SK-N-MC (cell line): ENCODE measurements at regions not wholly inside any gene's neighbourhood (a gene's known extent, or its start where the extent isn't known, plus 50 kb on each side); places are given as distances from the start of the nearest gene placed in this dataset.

Experiments
- DNase-seq: peaks from one replicate; pipeline ENCODE4 v3.0.0-alpha.2; 2011; ENCODE audit warnings: low read depth, low spot score
- H3K27ac ChIP-seq: fragments of 200-600 bp; sonication (generic); 2 replicates; pipeline ENCODE4 v1.5.1; 2016; ENCODE audit warnings: mixed run types
- H3K36me3 ChIP-seq: fragments of 200-600 bp; sonication (generic); 2 replicates; pipeline ENCODE4 v1.6.1; 2017; ENCODE audit warnings: antibody characterized with exemption, low read length, mixed read lengths; ENCODE audit not compliant: insufficient read depth
- H3K4me3 ChIP-seq: fragments of 200-600 bp; sonication (generic); 2 replicates; pipeline ENCODE4 v1.5.1; 2016
- H3K9ac ChIP-seq: fragments of 200-600 bp; sonication (generic); 2 replicates; pipeline ENCODE4 v1.8.0; 2017; ENCODE audit warnings: mixed run types, mixed read lengths; ENCODE audit not compliant: insufficient read length
- H3K9me3 ChIP-seq: fragments of 200-600 bp; sonication (generic); 2 replicates; pipeline ENCODE4 v1.6.1; 2017; ENCODE audit warnings: low read depth, mild to moderate bottlenecking, antibody characterized with exemption, low read length, moderate library complexity, mixed read lengths
- EZH2 ChIP-seq: fragments of 200-600 bp; sonication (generic); IDR thresholded peaks from one replicate; pipeline ENCODE4 v1.6.1; 2017; ENCODE audit warnings: antibody characterized with exemption
- FOXP2 ChIP-seq: optimal IDR thresholded peaks from 2 replicates; pipeline ENCODE3; 2011; ENCODE audit warnings: mild to moderate bottlenecking, moderate library complexity; ENCODE audit not compliant: insufficient read depth; ENCODE audit errors: extremely low read length, control extremely low read depth
- POLR2AphosphoS5 ChIP-seq: IDR thresholded peaks from 2 replicates; pipeline ENCODE4 v1.6.1; 2012; ENCODE audit warnings: mild to moderate bottlenecking, low read depth, low read length, borderline replicate concordance

DNA sequence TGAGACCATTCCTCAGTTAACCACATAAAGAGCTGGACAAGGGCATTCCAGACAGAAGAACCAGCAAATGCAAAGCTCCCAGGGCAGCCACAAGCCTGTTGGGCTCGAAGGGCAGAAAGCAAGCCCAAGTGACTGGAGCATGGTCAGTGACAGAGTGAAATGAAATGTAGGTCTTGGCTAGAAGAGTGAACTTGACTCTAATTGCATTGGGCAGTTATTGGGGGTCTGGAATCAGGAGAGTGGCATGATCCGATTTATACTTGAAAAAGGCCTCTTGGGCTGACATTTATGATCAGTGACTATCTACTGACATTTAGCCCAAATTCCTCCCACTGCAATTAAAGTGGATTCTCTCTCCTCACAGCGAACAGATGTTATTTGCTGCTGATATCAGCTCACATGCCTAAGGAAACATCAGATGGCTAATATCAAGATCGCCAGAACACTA is 152.5 kb upstream of the KLF7 start:
- DNase-seq: no peak
- H3K27ac ChIP-seq: no peak overlapping the region
- no peak for TF ChIP-seq FOXP2
- TF ChIP-seq EZH2: no peak
- no peak for TF ChIP-seq POLR2AphosphoS5
- no peaks in the 10 kb centered on the region for H3K9me3 ChIP-seq
- no peak overlapping the region for H3K4me3 ChIP-seq
- no peaks in the 10 kb centered on the region for H3K36me3 ChIP-seq
- H3K9ac ChIP-seq: no peak overlapping the region

DNA sequence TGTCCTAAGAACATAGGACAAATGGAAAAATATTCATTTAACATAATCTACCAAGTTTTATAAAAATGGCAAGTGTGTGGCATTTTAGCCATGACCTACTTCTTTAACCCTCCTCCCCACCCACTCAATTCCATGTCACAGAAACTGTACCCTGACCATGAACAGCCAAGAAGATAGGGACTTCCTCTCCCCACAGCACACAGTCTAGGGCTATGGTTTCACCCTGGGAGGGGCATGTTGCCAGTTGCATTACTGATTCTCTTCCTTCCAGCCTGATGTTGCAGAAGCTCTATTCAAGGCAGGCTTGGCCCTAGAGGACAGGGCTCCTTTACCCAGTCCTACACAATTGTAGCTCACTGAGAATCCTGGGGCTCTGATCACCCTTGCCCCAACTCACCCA is 153.6 kb upstream of the KLF7 start:
- TF ChIP-seq EZH2: no peak
- no peak for TF ChIP-seq POLR2AphosphoS5
- no peak for TF ChIP-seq FOXP2

DNA sequence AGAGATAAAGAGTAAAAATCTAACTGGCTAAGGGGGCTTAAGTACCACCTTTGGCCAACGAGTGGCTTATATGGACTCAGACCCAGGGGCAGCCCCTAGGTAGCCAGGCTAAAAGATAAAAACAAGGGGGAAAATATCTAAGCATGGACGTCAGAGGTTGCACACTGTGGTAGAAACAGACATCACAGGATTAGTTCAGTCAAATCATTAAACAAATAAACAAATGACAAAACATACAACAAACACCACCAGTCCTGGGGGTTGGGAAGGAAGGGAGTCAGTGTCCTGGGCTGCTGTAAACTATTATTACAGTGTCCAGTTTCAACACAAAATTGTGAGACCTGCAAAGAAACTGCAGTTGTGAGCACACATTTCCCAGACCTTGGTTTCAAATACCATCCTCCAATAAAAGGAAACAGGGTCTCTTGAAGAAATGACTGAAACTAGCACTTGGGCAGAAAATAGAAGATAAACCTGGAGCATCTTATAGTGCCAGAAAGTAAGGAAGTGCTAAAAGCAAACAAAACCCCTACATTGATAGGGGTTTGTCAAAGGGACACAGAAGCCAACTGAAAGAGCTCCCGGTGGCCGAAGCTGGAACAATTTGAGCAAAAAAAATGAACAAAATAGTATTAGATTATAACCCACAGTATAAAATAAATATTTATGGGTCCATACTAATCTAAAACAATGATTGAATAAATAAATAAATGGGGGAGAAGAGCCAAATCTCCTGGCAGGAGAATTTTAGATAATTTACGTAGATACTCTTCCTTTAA is 154.8 kb upstream of the KLF7 start:
- no peak overlapping the region for H3K27ac ChIP-seq

More for the DNA sequence above, 153.6 kb upstream of the KLF7 start:
- Histone ChIP-seq H3K9me3 (no peaks in the 10 kb centered on the region), H3K4me3 (no peak overlapping the region), H3K36me3 (no peaks in the 10 kb centered on the region), H3K27ac (no peak overlapping the region), H3K9ac (no peak overlapping the region)
- no peak for DNase-seq

DNA sequence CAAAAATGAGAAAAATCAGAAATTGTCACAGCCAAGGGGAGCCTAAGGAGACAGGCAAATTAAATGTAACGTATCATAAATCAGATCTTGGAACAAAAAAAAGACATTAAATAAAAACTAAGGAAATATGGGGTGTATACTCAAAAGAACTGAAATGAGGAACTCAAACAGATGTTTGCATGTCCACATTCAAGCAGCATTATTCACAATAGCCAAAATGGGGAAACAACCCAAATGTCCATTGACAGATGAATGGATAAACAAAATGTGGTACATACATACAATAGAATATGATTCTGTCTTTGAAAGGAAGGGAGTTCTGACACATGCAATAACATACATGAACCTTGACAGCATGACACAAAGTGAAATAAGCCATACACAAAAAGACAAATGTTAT is 155.8 kb upstream of the KLF7 start:
- Histone ChIP-seq H3K4me3 (no peak overlapping the region), H3K9ac (no peak overlapping the region), H3K9me3 (no peaks in the 10 kb centered on the region), H3K27ac (no peak overlapping the region), H3K36me3 (no peaks in the 10 kb centered on the region)
- no peak for DNase-seq
- TF ChIP-seq POLR2AphosphoS5: no peak
- TF ChIP-seq EZH2: no peak
- TF ChIP-seq FOXP2: no peak

More for the DNA sequence above, 154.8 kb upstream of the KLF7 start:
- no peak for DNase-seq
- TF ChIP-seq FOXP2 (no peak), POLR2AphosphoS5 (no peak), EZH2 (no peak)
- Histone ChIP-seq H3K36me3 (no peaks in the 10 kb centered on the region), H3K9ac (no peak overlapping the region), H3K9me3 (no peaks in the 10 kb centered on the region), H3K4me3 (no peak overlapping the region)

DNA sequence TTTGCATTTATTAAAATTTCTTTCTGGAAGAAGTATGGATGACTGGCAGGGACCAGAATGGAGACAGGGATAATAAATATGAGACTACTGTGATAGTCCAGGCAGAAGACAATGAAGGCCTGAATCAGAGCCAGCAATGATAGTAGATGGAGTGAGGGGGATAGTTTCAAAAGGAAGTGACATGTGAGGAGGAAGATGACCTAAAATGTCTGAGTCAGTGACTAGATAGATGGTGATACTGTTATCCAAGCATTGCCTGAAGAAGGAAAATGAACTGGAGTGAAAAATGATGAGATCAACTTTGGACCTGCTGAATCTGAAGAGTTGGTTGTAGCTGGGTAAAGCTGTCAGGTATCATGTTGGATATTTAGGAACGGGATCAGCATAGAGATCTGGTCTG is 158.3 kb upstream of the KLF7 start:
- TF ChIP-seq POLR2AphosphoS5 (no peak), EZH2 (no peak), FOXP2 (no peak)
- no peak overlapping the region for H3K4me3 ChIP-seq
- no peaks in the 10 kb centered on the region for H3K36me3 ChIP-seq
- H3K27ac ChIP-seq: no peak overlapping the region
- H3K9me3 ChIP-seq: no peaks in the 10 kb centered on the region
- no peak overlapping the region for H3K9ac ChIP-seq
- DNase-seq: no peak

DNA sequence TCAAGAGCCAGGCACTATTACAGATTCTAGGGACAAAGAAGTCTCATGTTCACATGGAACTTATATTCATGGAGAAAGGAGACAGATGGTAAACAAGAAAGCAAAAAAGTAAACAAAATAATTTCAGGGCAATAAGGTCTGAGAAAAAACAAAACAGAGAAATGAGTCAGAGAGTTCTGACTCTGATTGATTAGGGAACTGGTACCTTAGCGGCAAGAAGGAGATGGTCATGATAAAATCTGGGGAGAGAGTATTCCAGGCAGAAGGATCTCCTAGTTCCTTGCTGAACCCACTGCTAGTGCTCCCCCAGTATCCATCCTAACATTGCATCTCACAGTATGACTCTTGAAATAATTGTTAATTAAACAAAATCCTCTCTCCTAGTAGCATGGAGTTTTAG is 161.8 kb upstream of the KLF7 start:
- H3K9me3 ChIP-seq: no peaks in the 10 kb centered on the region
- no peak overlapping the region for H3K27ac ChIP-seq
- H3K36me3 ChIP-seq: no peaks in the 10 kb centered on the region
- H3K9ac ChIP-seq: no peak overlapping the region
- no peak overlapping the region for H3K4me3 ChIP-seq
- no peak for DNase-seq
- no peak for TF ChIP-seq POLR2AphosphoS5
- no peak for TF ChIP-seq EZH2
- no peak for TF ChIP-seq FOXP2

DNA sequence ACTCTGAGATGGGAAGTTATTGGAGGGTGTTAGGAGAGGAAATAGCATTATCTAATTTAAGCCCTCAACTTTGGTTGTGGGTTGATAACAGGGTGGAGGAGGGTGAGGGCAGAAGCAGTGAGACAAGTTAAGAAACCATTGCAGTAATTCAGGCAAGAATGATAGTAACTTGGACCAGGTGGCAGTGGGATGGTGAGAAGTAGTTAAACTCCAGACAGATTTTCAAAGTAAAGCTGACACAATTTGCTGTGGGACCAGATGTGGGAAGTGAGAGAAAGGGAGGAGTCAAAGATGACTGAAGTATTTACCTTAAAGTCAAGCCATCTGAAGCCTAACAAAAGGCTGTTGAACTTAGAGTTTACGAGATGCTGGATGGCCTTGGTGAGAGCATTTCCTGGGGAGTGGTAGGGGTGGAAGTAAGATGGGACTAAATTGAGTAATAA is 163.2 kb upstream of the KLF7 start:
- Histone ChIP-seq H3K9ac (no peak overlapping the region), H3K36me3 (no peaks in the 10 kb centered on the region), H3K9me3 (no peaks in the 10 kb centered on the region), H3K27ac (no peak overlapping the region), H3K4me3 (no peak overlapping the region)
- no peak for DNase-seq
- TF ChIP-seq POLR2AphosphoS5 (no peak), FOXP2 (no peak), EZH2 (no peak)

DNA sequence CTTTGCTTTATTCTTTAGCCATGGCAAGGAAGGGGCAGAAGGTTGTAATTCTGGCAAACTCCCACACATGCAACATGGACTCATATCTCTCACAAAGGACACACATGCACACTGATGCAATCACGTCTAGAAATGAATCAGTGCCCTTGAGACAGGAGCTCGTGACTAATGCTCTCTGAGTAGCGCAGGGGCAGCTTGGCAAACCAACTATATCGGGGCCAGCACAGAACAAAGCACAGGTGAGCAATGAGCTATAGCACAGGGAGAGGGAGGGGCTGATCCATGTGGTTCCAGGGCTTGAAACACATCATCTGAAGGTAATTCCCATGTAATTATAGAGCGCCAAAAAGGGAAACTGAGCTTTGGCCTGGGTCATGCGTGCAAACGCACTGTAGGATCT is 165.2 kb upstream of the KLF7 start:
- no peak overlapping the region for H3K27ac ChIP-seq
- no peaks in the 10 kb centered on the region for H3K36me3 ChIP-seq
- no peaks in the 10 kb centered on the region for H3K9me3 ChIP-seq
- H3K4me3 ChIP-seq: no peak overlapping the region
- DNase-seq: no peak
- TF ChIP-seq FOXP2 (no peak), EZH2 (no peak), POLR2AphosphoS5 (no peak)
- H3K9ac ChIP-seq: no peak overlapping the region

DNA sequence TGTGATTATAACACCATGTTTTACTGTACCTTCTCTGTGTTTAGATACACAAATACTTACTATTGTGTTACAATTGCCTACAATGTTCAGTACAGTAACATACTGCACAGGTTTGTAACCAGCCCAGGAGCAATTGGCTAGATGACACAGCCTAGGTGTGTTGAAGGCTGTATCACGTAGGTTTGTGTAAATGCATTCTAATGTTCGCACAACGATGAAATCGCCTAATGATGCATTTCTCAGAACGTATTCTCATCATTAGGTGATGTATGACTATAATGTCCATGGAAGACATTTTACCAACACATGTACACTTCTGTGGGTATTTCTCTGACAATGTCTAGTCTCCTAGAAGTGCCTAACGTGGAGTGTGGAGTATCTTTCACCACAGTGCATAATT is 165.9 kb upstream of the KLF7 start:
- no peak for DNase-seq
- Histone ChIP-seq H3K4me3 (no peak overlapping the region), H3K36me3 (no peaks in the 10 kb centered on the region), H3K9ac (no peak overlapping the region), H3K27ac (no peak overlapping the region), H3K9me3 (no peaks in the 10 kb centered on the region)
- TF ChIP-seq POLR2AphosphoS5: no peak
- TF ChIP-seq FOXP2: no peak
- TF ChIP-seq EZH2: no peak
